Spleen (tissue), 7 donors: ENCODE measurements at regions not wholly inside any gene's neighbourhood (a gene's known extent, or its start where the extent isn't known, plus 50 kb on each side); places are given as distances from the start of the nearest gene placed in this dataset.

Experiments
- CTCF ChIP-seq, 11 experiments: fragments of 200-600 bp in 7 of 11; fragments of 450-650 bp in 4 of 11; sonication (generic) in 4 of 11; IDR thresholded peaks in 8 of 11; conservative IDR thresholded peaks in 3 of 11; 1 replicate in 7 of 11; 2 replicates in 4 of 11; pipeline versions ENCODE4 v1.4.0 to v1.8.0; 2016 to 2021; ENCODE audit warnings: antibody characterized with exemption in 11 of 11, inconsistent platforms in 4 of 11, mild to moderate bottlenecking in 1 of 11
- POLR2AphosphoS5 ChIP-seq, 3 donors: sonication (generic); formaldehyde crosslinking; IDR thresholded peaks; one replicate each; pipeline ENCODE4 v1.5.1; 2017; ENCODE audit warnings: antibody characterized with exemption in 3 of 3
- donor health status: DM: no; HTN: no; CAD: no; lungs with moderate emphysema.
- donor health status: DM: no; HTN: no; CAD: no.
- donor health status: DM: no; HTN: no; CAD: no.

DNA sequence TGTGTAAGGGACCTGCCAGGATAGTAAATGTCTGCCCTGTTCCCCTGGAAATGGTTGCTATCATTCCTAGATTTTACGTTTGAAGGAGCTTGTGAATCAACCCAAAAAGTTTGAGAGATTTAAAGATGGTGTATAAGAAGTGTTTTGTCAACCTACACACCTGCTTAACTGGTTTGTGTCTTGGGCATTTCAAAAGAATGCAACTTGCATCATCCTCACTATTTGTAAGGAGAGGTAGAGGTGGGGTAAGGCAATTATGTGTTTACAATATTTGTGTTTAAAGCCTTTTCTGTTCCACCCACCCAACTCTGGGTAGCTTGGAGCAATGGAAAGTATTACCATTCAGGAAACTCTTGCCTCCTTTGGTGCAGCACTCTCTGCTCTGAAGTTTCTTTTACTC lies 314.2 kb upstream of the RARB start:
- TF ChIP-seq CTCF (IDR thresholded peaks at IDR 0.05 in 8 of 11, conservative IDR thresholded peaks at IDR 0.05 in 3 of 11) (no peak), POLR2AphosphoS5 (IDR thresholded peaks at IDR 0.05) (no peak)
